Aorta (tissue), 5 donors: ENCODE measurements at regions not wholly inside any gene's neighbourhood (a gene's known extent, or its start where the extent isn't known, plus 50 kb on each side); places are given as distances from the start of the nearest gene placed in this dataset.
"Not testable (repeated sequence)": the region's sequence is repeated elsewhere in the genome, so short reads cannot be mapped to it uniquely, and the experiment has no call there.

Experiments
- ATAC-seq: fragments of 200-7000 bp; cut with Tn5 transposase; one replicate; pipeline ENCODE4 v1.9.1; 2022; ENCODE audit warnings: moderate library complexity; ENCODE audit not compliant: low FRiP score
- DNase-seq, 2 donors: peaks; one replicate each; pipeline ENCODE4 v3.0.0-alpha.2; 2020
- H3K27ac ChIP-seq, 2 donors: one replicate each; pipeline ENCODE4 v1.5.1; 2013; ENCODE audit warnings: low read length in 2 of 2, mild to moderate bottlenecking in 2 of 2, moderate library complexity in 2 of 2, control low read depth in 1 of 2, inconsistent platforms in 1 of 2, low read depth in 1 of 2
- H3K27me3 ChIP-seq, 2 donors: one replicate each; pipeline ENCODE4 v1.6.1; 2013; ENCODE audit warnings: control low read depth in 1 of 2, low read length in 1 of 2, mild to moderate bottlenecking in 1 of 2, moderate library complexity in 1 of 2; ENCODE audit not compliant: insufficient read depth in 2 of 2, control insufficient read depth in 1 of 2
- H3K36me3 ChIP-seq, 2 donors: one replicate each; pipeline ENCODE4 v1.6.1; 2013; ENCODE audit warnings: control low read depth in 1 of 2, low read length in 1 of 2, mild to moderate bottlenecking in 1 of 2; ENCODE audit not compliant: insufficient read depth in 2 of 2, control insufficient read depth in 1 of 2
- H3K4me1 ChIP-seq, 2 donors: one replicate each; pipeline ENCODE4 v1.6.1; 2013; ENCODE audit warnings: low read length in 2 of 2, control low read depth in 1 of 2, mild to moderate bottlenecking in 1 of 2, moderate library complexity in 1 of 2; ENCODE audit not compliant: insufficient read depth in 2 of 2, control insufficient read depth in 1 of 2
- H3K4me3 ChIP-seq, 2 donors: one replicate each; pipeline ENCODE4 v1.5.1; 2013; ENCODE audit warnings: low read length in 2 of 2, control low read depth in 1 of 2, mild to moderate bottlenecking in 1 of 2
- H3K9me3 ChIP-seq: one replicate; pipeline ENCODE4 v1.6.1; 2013; ENCODE audit warnings: mild to moderate bottlenecking, low read length; ENCODE audit not compliant: control insufficient read depth
- WGBS, 2 donors: extraction: QIAGEN DNeasy Blood & Tissue Kit; methylation state at CpG; one replicate each; pipeline ENCODE4 v1.1.7; 2013; 5-methylcytosine and 5-hydroxymethylcytosine counted together
- intact Hi-C, 2 donors: fragments of 100-400 bp; cut with DNase I; formaldehyde crosslinking; loops; one replicate each; pipeline versions ENCODE4 v1.14.2 to v1.15.0; 2022
- donor health status: healthy with polysubstance abuse.
- donor health status: Bipolar disorder and iron deficiency.
- donor health status: DM: no; HTN: no; CAD: no.
- donor health status: DM: no; HTN: no; CAD: no.
- donor health status: DM: yes; HTN: yes; CAD: no.

DNA sequence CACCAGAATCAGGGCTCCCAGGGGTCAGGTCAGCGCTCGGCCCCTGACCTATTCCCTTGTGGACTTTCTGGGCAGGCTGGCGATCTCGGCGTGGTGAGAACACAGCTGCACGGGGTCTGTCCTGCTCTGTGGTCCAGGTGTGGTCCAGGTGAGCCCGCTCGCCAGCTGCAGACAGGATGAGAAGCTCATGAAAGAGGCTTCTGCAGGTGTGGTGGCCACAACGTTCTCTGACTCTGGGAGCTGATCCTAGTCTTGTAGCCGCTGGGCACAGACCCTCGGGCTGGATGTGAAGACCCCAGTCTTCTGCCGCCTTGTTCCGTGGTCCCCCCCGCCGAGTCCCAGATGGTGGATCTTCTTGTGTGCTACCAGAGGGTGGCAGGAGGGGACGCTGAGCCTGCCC, 129.7 kb downstream of the RTP5 start:
- Histone ChIP-seq H3K27me3 (no peaks in the 10 kb centered on the region), H3K27ac (no peak overlapping the region), H3K36me3 (no peaks in the 10 kb centered on the region), H3K4me3 (no peak overlapping the region), H3K9me3 (no peaks in the 10 kb centered on the region), H3K4me1 (no peaks in the 10 kb centered on the region)
- ATAC-seq (no peak), DNase-seq (no peak)
- intact Hi-C loops: no loop called here
- 79% methylated on average over 16 of the region's 16 CpGs for WGBS, 2 donors

DNA sequence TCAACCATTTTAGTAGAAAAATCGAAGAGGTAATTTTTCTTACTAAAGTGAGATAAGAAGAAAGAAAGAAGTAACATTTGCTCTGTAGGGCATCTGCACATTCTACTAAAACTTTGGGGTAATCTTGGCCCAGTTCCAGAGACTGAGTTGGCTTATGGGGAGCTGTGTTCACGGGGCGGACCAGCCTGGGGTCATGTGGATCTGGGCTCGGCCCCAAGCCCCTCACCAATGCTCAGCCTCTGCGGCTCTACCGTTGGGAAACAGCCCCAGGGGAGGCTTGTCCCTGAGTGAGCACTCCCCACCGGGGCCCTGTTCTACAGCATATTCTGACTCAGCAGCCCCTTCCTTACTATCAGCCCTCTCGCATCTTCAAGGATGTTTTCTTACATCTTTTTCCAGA, 132.3 kb downstream of the RTP5 start:
- Histone ChIP-seq H3K9me3 (no peaks in the 10 kb centered on the region), H3K27ac (no peak overlapping the region), H3K36me3 (no peaks in the 10 kb centered on the region), H3K27me3 (no peaks in the 10 kb centered on the region), H3K4me1 (no peaks in the 10 kb centered on the region), H3K4me3 (no peak overlapping the region)
- DNase-seq: no peak
- no peak for ATAC-seq
- intact Hi-C loops: no loop called here
- 74 to 79% methylated on average over 8 of the region's 8 CpGs for WGBS, 2 donors

DNA sequence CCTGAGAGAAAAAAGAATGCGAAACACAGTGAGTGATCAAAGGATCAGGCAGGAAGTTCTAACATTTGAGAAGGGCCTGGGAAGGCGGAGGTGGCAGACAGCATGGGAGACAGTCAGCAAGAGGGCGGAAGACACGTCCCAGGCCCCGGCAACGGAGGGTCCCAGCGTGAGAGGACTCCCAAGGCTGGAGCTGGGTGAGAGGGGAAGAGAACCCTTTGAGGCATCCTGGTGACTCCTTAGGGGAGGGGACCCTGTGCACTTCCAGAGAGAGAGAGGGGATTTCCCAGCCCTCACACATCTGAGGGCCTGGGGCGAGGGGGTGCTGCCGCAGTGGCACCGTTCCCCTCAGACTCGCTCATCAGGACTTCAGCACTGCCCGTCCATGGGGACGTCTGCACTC, 133.4 kb downstream of the RTP5 start:
- DNase-seq (no peak), ATAC-seq (no peak)
- 80 to 87% methylated on average over 13 of the region's 13 CpGs for WGBS, 2 donors
- no peak overlapping the region for H3K4me3 ChIP-seq
- H3K27ac ChIP-seq: no peak overlapping the region
- intact Hi-C loops: no loop called here
- no peaks in the 10 kb centered on the region for H3K27me3 ChIP-seq
- H3K4me1 ChIP-seq: no peaks in the 10 kb centered on the region
- no peaks in the 10 kb centered on the region for H3K36me3 ChIP-seq
- no peaks in the 10 kb centered on the region for H3K9me3 ChIP-seq

DNA sequence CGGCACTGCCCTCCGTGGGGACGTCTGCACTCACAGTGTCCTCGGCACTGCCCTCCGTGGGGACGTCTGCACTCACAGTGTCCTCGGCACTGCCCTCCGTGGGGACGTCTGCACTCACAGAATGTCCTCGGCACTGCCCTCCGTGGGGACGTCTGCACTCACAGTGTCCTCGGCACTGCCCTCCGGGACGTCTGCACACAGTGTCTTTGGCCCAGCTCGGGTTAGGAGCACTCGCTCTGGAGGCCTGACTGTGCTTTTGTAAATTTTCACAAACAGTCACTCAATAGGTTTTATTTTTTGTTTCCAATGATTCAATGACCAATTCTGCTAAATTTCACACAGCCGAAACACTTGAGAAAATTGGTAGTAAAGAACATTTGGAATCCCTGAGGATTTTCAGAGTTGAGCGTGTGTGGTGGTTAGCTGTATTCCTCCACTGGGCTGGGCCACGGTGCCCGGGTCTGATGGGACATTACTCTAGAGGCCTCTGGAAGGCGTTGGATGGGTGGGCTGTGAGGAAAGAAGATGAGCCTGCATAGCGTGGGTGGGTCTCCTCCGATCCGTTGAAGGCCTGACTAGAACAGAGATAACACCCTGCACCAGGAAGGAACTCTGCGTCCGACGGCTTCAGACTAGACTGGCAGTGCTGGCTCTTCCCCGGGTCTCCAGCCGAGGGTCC, 134.8 kb downstream of the RTP5 start:
- no peaks in the 10 kb centered on the region for H3K4me1 ChIP-seq
- H3K9me3 ChIP-seq: no peaks in the 10 kb centered on the region
- ATAC-seq: no peak
- H3K4me3 ChIP-seq: no peak overlapping the region
- peak in 1 of 2 donors; percentile 62 for DNase-seq
- H3K27ac ChIP-seq: no peak overlapping the region
- H3K36me3 ChIP-seq: no peaks in the 10 kb centered on the region
- intact Hi-C loops: no loop called here
- H3K27me3 ChIP-seq: no peaks in the 10 kb centered on the region
- WGBS, 2 donors: 86 to 88% methylated on average over 21 to 25 of the region's 30 CpGs

DNA sequence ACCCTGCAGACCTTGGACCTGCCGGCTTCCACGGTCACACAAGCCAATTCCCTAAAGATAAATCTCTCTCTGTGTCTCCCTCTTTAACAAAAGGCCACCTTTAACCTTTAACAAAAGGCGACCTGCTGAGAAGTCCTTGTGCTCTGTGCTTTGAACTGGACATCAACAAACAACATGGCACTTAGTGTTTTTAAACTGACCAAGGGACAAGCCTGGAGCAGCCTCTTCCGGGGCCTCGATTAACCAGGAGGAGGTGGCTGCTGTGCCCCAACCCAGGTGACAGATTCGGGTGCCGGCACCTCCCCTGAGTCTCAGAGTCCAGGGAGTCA, 135.3 kb downstream of the RTP5 start:
- Histone ChIP-seq H3K27me3 (no peaks in the 10 kb centered on the region), H3K9me3 (no peaks in the 10 kb centered on the region), H3K4me3 (no peak overlapping the region), H3K27ac (no peak overlapping the region), H3K4me1 (no peaks in the 10 kb centered on the region), H3K36me3 (no peaks in the 10 kb centered on the region)
- ATAC-seq (no peak), DNase-seq (peak in 1 of 2 donors; percentile 43)
- 82 to 84% methylated on average over 7 of the region's 7 CpGs for WGBS, 2 donors
- intact Hi-C loops: no loop called here

DNA sequence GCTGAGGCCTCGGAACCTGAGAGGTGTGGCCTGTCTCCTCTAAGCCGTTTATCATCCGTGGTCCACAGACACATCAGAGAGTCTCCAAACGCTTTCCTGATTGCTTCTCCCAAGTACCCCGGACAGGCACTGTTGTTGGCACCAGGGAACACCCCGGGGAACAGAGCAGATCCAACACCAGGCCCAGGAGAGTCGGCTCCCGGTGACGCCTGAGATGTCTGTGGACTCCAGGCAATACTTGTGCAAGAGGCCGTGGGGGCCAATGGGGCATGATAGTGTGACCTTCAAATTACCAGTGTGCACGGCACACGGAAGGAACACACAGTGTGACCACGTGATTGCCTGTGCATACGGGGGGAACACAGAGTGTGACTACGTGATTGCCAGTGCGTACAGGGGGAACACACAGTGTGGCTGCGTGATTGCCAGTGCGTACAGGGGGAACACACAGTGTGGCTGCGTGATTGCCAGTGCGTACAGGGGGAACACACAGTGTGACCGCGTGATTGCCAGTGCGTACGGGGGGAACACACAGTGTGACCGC, 136.6 kb downstream of the RTP5 start:
- H3K27ac ChIP-seq, H3K4me3 ChIP-seq, H3K9me3 ChIP-seq, H3K36me3 ChIP-seq, H3K27me3 ChIP-seq, H3K4me1 ChIP-seq, intact Hi-C loops, ATAC-seq: not testable (repeated sequence)
- 82 to 84% methylated on average over 20 of the region's 25 CpGs for WGBS, 2 donors
- DNase-seq: peak in 1 of 2 donors; percentile 53

GRCh38 chr2:242008908-242009307, 139.4 kb downstream of the RTP5 start:
- ATAC-seq, DNase-seq, H3K4me3 ChIP-seq, H3K36me3 ChIP-seq, H3K27ac ChIP-seq, intact Hi-C loops, H3K4me1 ChIP-seq, H3K27me3 ChIP-seq, H3K9me3 ChIP-seq: not testable (repeated sequence)
- WGBS, 2 donors: 77 to 78% methylated on average over 13 to 15 of the region's 24 CpGs

- H3K27me3 ChIP-seq, H3K4me3 ChIP-seq, H3K9me3 ChIP-seq, intact Hi-C loops, DNase-seq, H3K27ac ChIP-seq, ATAC-seq, H3K4me1 ChIP-seq, H3K36me3 ChIP-seq: not testable (repeated sequence)
- WGBS, 2 donors: 82% methylated on average over 11 to 21 of the region's 24 CpGs
Measured at GRCh38 chr2:242009846-242010245, 140.3 kb downstream of the RTP5 start.
